ENCODE measurements at regions not wholly inside any gene's neighbourhood (a gene's known extent, or its start where the extent isn't known, plus 50 kb on each side); places are given as distances from the start of the nearest gene placed in this dataset.

DNA sequence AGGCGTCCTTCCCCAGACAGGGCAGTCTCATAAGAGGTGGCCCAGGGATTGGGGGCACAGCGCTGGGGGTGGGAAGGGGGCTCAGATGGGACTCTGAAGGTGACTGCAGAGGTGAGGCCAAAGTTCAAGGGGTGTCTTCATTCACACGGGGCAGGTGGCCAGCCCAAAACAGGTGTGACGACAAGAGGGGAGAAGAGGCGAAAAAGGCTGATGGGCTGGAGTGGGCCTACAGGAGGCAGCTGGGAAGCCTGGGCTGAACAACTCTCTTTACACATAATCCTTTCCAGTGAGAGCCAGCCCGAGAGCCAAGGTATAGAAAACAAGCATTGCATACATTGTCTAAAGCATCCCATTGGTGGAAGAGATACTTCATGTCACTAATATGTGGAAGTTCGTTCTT is 130.9 kb upstream of the ASB18 start:
- Histone ChIP-seq H3K36me3 (ENCODE audit: low read depth, low read length) (no peaks in the 10 kb centered on the region), H3K79me2 (ENCODE audit: low read length) (no peaks in the 10 kb centered on the region), H3K4me1 (ENCODE audit: insufficient read depth, low read length) (no peaks in the 10 kb centered on the region), H3K9me2 (replicated peaks; ENCODE audit: low read length) (no peaks in the 10 kb centered on the region), H3K27ac (ENCODE audit: low read length) (no peak overlapping the region), H2AFZ (ENCODE audit: low read length) (no peak overlapping the region), H3K9ac (ENCODE audit: low read length) (no peak overlapping the region), H3K27me3 (ENCODE audit: low read length) (peaks cover 12% of the 10 kb centered on the region; the same call in 1 of the 2 replicates), H4K20me1 (ENCODE audit: low read length) (no peaks in the 10 kb centered on the region), H3K4me2 (ENCODE audit: low read length) (no peak overlapping the region), H3K9me3 (ENCODE audit: low read length) (no peaks in the 10 kb centered on the region), H3F3A (ENCODE audit: low read length, unreplicated experiment) (no peaks in the 10 kb centered on the region), H3K4me3 (ENCODE audit: low read length) (no peak overlapping the region)
- POLR2A ChIA-PET (ENCODE audit: unreplicated experiment) = no interaction called here
- intact Hi-C loops (cut with micrococcal nuclease) = no loop called here
- BruUV-seq (replicated peaks) = no TSS peak
- TF ChIP-seq EZH2phosphoT487 (IDR thresholded peaks at IDR 0.05; ENCODE audit: borderline replicate concordance, low read length) (no peak), EZH2 (IDR thresholded peaks at IDR 0.05; ENCODE audit: low read length, unreplicated experiment) (no peak)
- TF ChIP-seq, protein P1, sequence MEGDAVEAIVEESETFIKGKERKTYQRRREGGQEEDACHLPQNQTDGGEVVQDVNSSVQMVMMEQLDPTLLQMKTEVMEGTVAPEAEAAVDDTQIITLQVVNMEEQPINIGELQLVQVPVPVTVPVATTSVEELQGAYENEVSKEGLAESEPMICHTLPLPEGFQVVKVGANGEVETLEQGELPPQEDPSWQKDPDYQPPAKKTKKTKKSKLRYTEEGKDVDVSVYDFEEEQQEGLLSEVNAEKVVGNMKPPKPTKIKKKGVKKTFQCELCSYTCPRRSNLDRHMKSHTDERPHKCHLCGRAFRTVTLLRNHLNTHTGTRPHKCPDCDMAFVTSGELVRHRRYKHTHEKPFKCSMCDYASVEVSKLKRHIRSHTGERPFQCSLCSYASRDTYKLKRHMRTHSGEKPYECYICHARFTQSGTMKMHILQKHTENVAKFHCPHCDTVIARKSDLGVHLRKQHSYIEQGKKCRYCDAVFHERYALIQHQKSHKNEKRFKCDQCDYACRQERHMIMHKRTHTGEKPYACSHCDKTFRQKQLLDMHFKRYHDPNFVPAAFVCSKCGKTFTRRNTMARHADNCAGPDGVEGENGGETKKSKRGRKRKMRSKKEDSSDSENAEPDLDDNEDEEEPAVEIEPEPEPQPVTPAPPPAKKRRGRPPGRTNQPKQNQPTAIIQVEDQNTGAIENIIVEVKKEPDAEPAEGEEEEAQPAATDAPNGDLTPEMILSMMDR (conservative IDR thresholded peaks at IDR 0.05; ENCODE audit: low read depth, low read length) = no peak
- ATAC-seq (no peak), DNase-seq (no peak)
- CTCF ChIA-PET = interaction anchor here (0.6 kb wide), 1 partner anchor 206 kb away, joined by 3 read pairs; no protein-coding TSS in a partner anchor

GRCh38 chr2:236396818-236397350 is 132.7 kb upstream of the ASB18 start:
- DNase-seq = no peak
- BruUV-seq (replicated peaks) = no TSS peak
- Histone ChIP-seq H3K4me2 (ENCODE audit: low read length) (no peak overlapping the region), H3K79me2 (ENCODE audit: low read length) (no peaks in the 10 kb centered on the region), H3K9me3 (ENCODE audit: low read length) (no peaks in the 10 kb centered on the region), H3F3A (ENCODE audit: low read length, unreplicated experiment) (no peaks in the 10 kb centered on the region), H3K4me3 (ENCODE audit: low read length) (no peak overlapping the region), H3K9ac (ENCODE audit: low read length) (no peak overlapping the region), H3K4me1 (ENCODE audit: insufficient read depth, low read length) (no peaks in the 10 kb centered on the region), H2AFZ (ENCODE audit: low read length) (no peak overlapping the region), H3K36me3 (ENCODE audit: low read depth, low read length) (no peaks in the 10 kb centered on the region), H3K27ac (ENCODE audit: low read length) (no peak overlapping the region), H3K27me3 (ENCODE audit: low read length) (peaks cover 15% of the 10 kb centered on the region), H4K20me1 (ENCODE audit: low read length) (no peaks in the 10 kb centered on the region), H3K9me2 (replicated peaks; ENCODE audit: low read length) (no peaks in the 10 kb centered on the region)
- ChIA-PET POLR2A (ENCODE audit: unreplicated experiment) (no interaction called here), CTCF (no interaction called here)
- intact Hi-C loops (cut with micrococcal nuclease) = no loop called here
- TF ChIP-seq EZH2 (IDR thresholded peaks at IDR 0.05; ENCODE audit: low read length, unreplicated experiment) (no peak), EZH2phosphoT487 (IDR thresholded peaks at IDR 0.05; ENCODE audit: borderline replicate concordance, low read length) (no peak)
- no peak for ATAC-seq

DNA sequence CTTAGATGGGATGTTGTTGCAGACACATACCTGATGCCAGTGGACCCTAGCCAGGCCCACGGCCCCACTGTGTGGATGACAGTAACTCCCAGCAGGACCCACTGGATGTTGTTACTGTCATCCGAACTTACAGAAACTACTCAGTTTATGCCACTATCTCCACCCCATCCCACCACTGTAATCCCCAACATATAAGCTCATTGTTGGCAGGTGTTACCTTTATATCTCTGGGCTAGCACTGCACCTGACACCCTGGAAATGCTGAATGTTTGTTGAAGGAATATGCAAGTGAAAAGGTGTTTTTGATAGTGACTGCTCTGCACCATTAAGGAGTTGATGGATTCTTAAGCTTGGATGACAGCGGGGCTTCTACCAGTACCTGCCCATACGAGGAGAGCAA is 133.5 kb upstream of the ASB18 start:
- CTCF ChIA-PET = no interaction called here
- ATAC-seq (no peak), DNase-seq (no peak)
- H3K36me3 ChIP-seq (ENCODE audit: low read depth, low read length) = no peaks in the 10 kb centered on the region
- H3K9me3 ChIP-seq (ENCODE audit: low read length) = no peaks in the 10 kb centered on the region
- H3K27me3 ChIP-seq (ENCODE audit: low read length) = peaks cover 15% of the 10 kb centered on the region
- H3K4me2 ChIP-seq (ENCODE audit: low read length) = no peak overlapping the region
- no peak overlapping the region for H2AFZ ChIP-seq (ENCODE audit: low read length)
- intact Hi-C loops (cut with micrococcal nuclease) = no loop called here
- TF ChIP-seq, protein P1 (conservative IDR thresholded peaks at IDR 0.05; ENCODE audit: low read depth, low read length) = no peak
- no peak for TF ChIP-seq EZH2phosphoT487 (IDR thresholded peaks at IDR 0.05; ENCODE audit: borderline replicate concordance, low read length)
- TF ChIP-seq EZH2 (IDR thresholded peaks at IDR 0.05; ENCODE audit: low read length, unreplicated experiment) = no peak
- no peaks in the 10 kb centered on the region for H3K9me2 ChIP-seq (replicated peaks; ENCODE audit: low read length)
- no peaks in the 10 kb centered on the region for H3F3A ChIP-seq (ENCODE audit: low read length, unreplicated experiment)
- no peak overlapping the region for H3K4me3 ChIP-seq (ENCODE audit: low read length)
- no peaks in the 10 kb centered on the region for H3K79me2 ChIP-seq (ENCODE audit: low read length)
- no peaks in the 10 kb centered on the region for H3K4me1 ChIP-seq (ENCODE audit: insufficient read depth, low read length)
- no peak overlapping the region for H3K9ac ChIP-seq (ENCODE audit: low read length)
- no peaks in the 10 kb centered on the region for H4K20me1 ChIP-seq (ENCODE audit: low read length)
- POLR2A ChIA-PET (ENCODE audit: unreplicated experiment) = no interaction called here
- no TSS peak for BruUV-seq (replicated peaks)
- no peak overlapping the region for H3K27ac ChIP-seq (ENCODE audit: low read length)

Measured in PC-3 (cell line).